Hepatocyte (in vitro differentiated cells): ENCODE measurements at regions not wholly inside any gene's neighbourhood (a gene's known extent, or its start where the extent isn't known, plus 50 kb on each side); places are given as distances from the start of the nearest gene placed in this dataset.

Source experiments
- CTCF ChIP-seq: fragments of 200-600 bp; sonication (generic); IDR thresholded peaks from 2 replicates; pipeline ENCODE4 v1.5.1; 2016; ENCODE audit warnings: antibody characterized with exemption, mild to moderate bottlenecking; ENCODE audit not compliant: poor library complexity
- EZH2 ChIP-seq: fragments of 200-600 bp; sonication (generic); IDR thresholded peaks from 2 replicates; pipeline ENCODE4 v1.6.1; 2016; ENCODE audit warnings: antibody characterized with exemption, mild to moderate bottlenecking, borderline replicate concordance

DNA sequence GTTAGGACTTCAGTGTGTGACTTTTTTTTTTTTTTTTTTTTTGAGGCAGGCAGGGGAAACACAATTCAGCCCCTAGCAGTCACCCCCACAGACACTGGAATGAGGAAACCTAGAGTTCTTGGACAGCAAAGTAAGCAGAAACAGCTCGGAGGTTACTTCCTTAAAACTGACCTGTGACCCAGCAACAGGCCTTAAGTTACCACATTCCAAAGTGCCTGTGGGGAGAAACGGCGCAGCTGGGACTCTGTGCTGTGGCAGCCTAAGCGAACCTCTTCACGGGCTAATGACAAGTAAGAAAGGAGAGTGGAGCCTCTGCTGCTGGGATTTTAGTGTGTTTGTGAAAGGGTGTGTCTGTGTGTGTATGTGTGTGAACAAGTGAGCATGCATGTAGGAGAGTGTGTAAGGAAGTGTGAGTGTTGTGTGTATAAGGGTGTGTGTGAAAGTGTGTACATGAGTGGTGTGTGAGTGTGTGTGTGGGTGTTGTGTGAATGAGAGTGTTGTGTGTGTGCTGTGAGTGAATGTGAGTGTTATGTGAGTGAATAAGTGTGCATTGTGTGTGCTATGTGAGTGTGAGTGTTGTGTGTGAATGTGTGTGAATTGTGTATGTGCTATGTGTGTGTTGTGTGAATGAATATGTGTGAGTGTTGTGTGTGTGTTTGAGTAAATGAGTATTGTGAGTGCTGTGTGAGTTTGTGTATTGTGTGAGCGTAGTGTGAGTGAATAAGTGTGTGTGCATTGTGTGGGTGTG lies 180.8 kb downstream of the BRINP2 start:
- TF ChIP-seq CTCF = no peak
- no peak for TF ChIP-seq EZH2
